ENCODE measurements at regions not wholly inside any gene's neighbourhood (a gene's known extent, or its start where the extent isn't known, plus 50 kb on each side); places are given as distances from the start of the nearest gene placed in this dataset.

- H3K27ac ChIP-seq (ENCODE audit: low read depth, low read length, severe bottlenecking): no peak overlapping the region
- no peaks in the 10 kb centered on the region for H3K36me3 ChIP-seq (ENCODE audit: control insufficient read depth, insufficient read depth, low read length)
- no peak overlapping the region for H3K4me3 ChIP-seq (ENCODE audit: extremely low read depth, insufficient read depth, low read length, poor library complexity, severe bottlenecking)
- WGBS, 2 experiments (ENCODE audit: insufficient coverage in 2 of 2): 70 to 93% methylated on average over 3 to 5 of the region's 5 CpGs
- H3K4me1 ChIP-seq (ENCODE audit: control insufficient read depth, insufficient read depth, low read length, poor library complexity, severe bottlenecking): no peaks in the 10 kb centered on the region
- H3K9me3 ChIP-seq (ENCODE audit: control insufficient read depth, low read length): no peaks in the 10 kb centered on the region
Observed at GRCh38 chr13:112124141-112124540, 57.2 kb downstream of the SOX1 start.

- Histone ChIP-seq H3K9me3 (ENCODE audit: control insufficient read depth, low read length) (no peaks in the 10 kb centered on the region), H3K36me3 (ENCODE audit: control insufficient read depth, insufficient read depth, low read length) (no peaks in the 10 kb centered on the region), H3K4me1 (ENCODE audit: control insufficient read depth, insufficient read depth, low read length, poor library complexity, severe bottlenecking) (no peaks in the 10 kb centered on the region), H3K27ac (ENCODE audit: low read depth, low read length, severe bottlenecking) (no peak overlapping the region), H3K4me3 (ENCODE audit: extremely low read depth, insufficient read depth, low read length, poor library complexity, severe bottlenecking) (no peak overlapping the region)
- WGBS, 2 experiments (ENCODE audit: insufficient coverage in 2 of 2): 84 to 86% methylated on average over 9 to 15 of the region's 15 CpGs
Observed at GRCh38 chr13:112127564-112128330, 60.8 kb downstream of the SOX1 start.

- H3K4me3 ChIP-seq (ENCODE audit: extremely low read depth, insufficient read depth, low read length, poor library complexity, severe bottlenecking): no peak overlapping the region
- WGBS, 2 experiments (ENCODE audit: insufficient coverage in 2 of 2): 86 to 90% methylated on average over 6 to 8 of the region's 8 CpGs
- H3K4me1 ChIP-seq (ENCODE audit: control insufficient read depth, insufficient read depth, low read length, poor library complexity, severe bottlenecking): no peaks in the 10 kb centered on the region
Observed at GRCh38 chr13:112128331-112128610, 61.3 kb downstream of the SOX1 start.

DNA sequence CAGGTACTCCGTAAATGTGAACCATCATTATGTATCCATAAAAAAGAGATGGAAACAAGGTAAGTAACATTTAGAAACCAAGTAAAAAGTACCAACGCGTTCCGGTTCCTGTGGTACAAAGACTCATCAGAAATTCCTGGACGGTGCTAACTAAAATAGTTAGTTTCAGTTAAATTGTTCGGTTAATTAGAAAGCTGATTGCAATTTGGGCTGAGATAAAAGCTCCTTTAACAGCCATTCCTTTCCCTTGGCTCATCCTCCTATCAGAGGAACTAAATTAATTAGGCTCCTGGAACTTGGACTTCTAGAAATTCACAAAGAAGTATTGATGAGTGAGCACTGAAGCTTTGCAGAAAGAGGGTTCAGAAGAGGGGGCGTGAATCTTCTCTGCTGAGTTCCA is 63.5 kb downstream of the SOX1 start:
- Histone ChIP-seq H3K27ac (ENCODE audit: low read depth, low read length, severe bottlenecking) (no peak overlapping the region), H3K9me3 (ENCODE audit: control insufficient read depth, low read length) (no peaks in the 10 kb centered on the region), H3K4me3 (ENCODE audit: extremely low read depth, insufficient read depth, low read length, poor library complexity, severe bottlenecking) (no peak overlapping the region), H3K36me3 (ENCODE audit: control insufficient read depth, insufficient read depth, low read length) (no peaks in the 10 kb centered on the region), H3K4me1 (ENCODE audit: control insufficient read depth, insufficient read depth, low read length, poor library complexity, severe bottlenecking) (no peaks in the 10 kb centered on the region)
- WGBS, 2 experiments (ENCODE audit: insufficient coverage in 2 of 2): 94 to 98% methylated on average over 5 to 6 of the region's 7 CpGs

More at GRCh38 chr13:112128331-112128610, 61.3 kb downstream of the SOX1 start:
- H3K27ac ChIP-seq (ENCODE audit: low read depth, low read length, severe bottlenecking): no peak overlapping the region
- H3K36me3 ChIP-seq (ENCODE audit: control insufficient read depth, insufficient read depth, low read length): no peaks in the 10 kb centered on the region
- H3K9me3 ChIP-seq (ENCODE audit: control insufficient read depth, low read length): no peaks in the 10 kb centered on the region

- Histone ChIP-seq H3K9me3 (ENCODE audit: control insufficient read depth, low read length) (no peaks in the 10 kb centered on the region), H3K27ac (ENCODE audit: low read depth, low read length, severe bottlenecking) (no peak overlapping the region), H3K36me3 (ENCODE audit: control insufficient read depth, insufficient read depth, low read length) (no peaks in the 10 kb centered on the region), H3K4me3 (ENCODE audit: extremely low read depth, insufficient read depth, low read length, poor library complexity, severe bottlenecking) (no peak overlapping the region), H3K4me1 (ENCODE audit: control insufficient read depth, insufficient read depth, low read length, poor library complexity, severe bottlenecking) (no peaks in the 10 kb centered on the region)
- 90 to 91% methylated on average over 25 of the region's 25 CpGs for WGBS, 2 experiments (ENCODE audit: insufficient coverage in 2 of 2)
Observed at GRCh38 chr13:112131081-112131712, 64.2 kb downstream of the SOX1 start.

GRCh38 chr13:112131713-112132113 is 64.8 kb downstream of the SOX1 start:
- H3K36me3 ChIP-seq (ENCODE audit: control insufficient read depth, insufficient read depth, low read length): no peaks in the 10 kb centered on the region
- no peak overlapping the region for H3K27ac ChIP-seq (ENCODE audit: low read depth, low read length, severe bottlenecking)
- no peaks in the 10 kb centered on the region for H3K9me3 ChIP-seq (ENCODE audit: control insufficient read depth, low read length)
- H3K4me3 ChIP-seq (ENCODE audit: extremely low read depth, insufficient read depth, low read length, poor library complexity, severe bottlenecking): no peak overlapping the region
- WGBS, 2 experiments (ENCODE audit: insufficient coverage in 2 of 2): 89 to 93% methylated on average over 3 to 9 of the region's 11 CpGs
- H3K4me1 ChIP-seq (ENCODE audit: control insufficient read depth, insufficient read depth, low read length, poor library complexity, severe bottlenecking): no peaks in the 10 kb centered on the region

GRCh38 chr13:112132142-112132541 is 65.2 kb downstream of the SOX1 start:
- Histone ChIP-seq H3K27ac (ENCODE audit: low read depth, low read length, severe bottlenecking) (no peak overlapping the region), H3K4me1 (ENCODE audit: control insufficient read depth, insufficient read depth, low read length, poor library complexity, severe bottlenecking) (no peaks in the 10 kb centered on the region), H3K4me3 (ENCODE audit: extremely low read depth, insufficient read depth, low read length, poor library complexity, severe bottlenecking) (no peak overlapping the region), H3K9me3 (ENCODE audit: control insufficient read depth, low read length) (no peaks in the 10 kb centered on the region), H3K36me3 (ENCODE audit: control insufficient read depth, insufficient read depth, low read length) (no peaks in the 10 kb centered on the region)
- WGBS, 2 experiments (ENCODE audit: insufficient coverage in 2 of 2): 93 to 95% methylated on average over 10 to 16 of the region's 17 CpGs

GRCh38 chr13:112132619-112133018 is 65.7 kb downstream of the SOX1 start:
- Histone ChIP-seq H3K9me3 (ENCODE audit: control insufficient read depth, low read length) (no peaks in the 10 kb centered on the region), H3K27ac (ENCODE audit: low read depth, low read length, severe bottlenecking) (no peak overlapping the region)

DNA sequence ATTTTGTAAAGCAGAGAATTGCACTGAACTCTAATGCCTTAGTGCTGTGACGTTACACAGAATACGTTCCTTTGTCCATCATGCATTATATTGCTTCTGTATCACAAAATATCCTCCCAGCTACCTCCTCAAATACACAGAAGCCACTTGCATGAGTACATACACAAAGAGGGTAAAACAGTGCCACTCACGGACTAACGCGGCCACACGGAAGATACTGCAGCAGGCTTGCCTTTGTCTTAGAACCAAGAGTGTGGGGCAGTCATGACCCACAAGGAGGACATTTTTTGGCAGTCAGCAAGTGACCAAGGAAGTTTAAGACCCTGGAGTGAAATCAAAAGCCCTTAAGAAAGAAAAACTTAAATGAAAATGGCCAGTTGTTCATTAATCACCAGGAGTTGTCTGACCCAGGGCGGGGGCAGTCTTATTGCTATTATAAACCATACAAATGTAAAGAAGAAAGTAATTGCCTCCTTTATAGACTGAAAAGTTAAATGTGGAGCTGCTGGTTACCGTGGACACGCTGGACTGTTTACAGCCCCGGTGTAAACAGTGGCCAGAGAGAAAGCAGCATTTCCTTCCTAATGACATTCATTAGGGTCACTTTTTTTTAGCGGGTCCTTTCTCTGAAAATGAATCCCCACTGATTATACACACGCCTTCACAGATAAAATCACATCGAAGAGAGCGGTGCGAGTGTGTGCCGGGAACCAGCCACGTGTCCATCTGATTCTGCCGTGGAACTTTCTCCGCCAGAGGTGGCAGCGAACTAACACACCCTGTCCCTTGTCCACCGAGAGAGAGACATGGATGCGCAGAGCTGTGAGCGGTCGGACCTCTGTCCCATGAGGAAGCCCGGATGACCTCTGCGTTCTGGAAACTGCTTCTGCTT is 66.8 kb downstream of the SOX1 start:
- H3K36me3 ChIP-seq (ENCODE audit: control insufficient read depth, insufficient read depth, low read length): no peaks in the 10 kb centered on the region
- H3K27ac ChIP-seq (ENCODE audit: low read depth, low read length, severe bottlenecking): peak overlapping the region; percentile 43
- no peaks in the 10 kb centered on the region for H3K4me1 ChIP-seq (ENCODE audit: control insufficient read depth, insufficient read depth, low read length, poor library complexity, severe bottlenecking)

More at GRCh38 chr13:112132619-112133018, 65.7 kb downstream of the SOX1 start:
- WGBS, 2 experiments (ENCODE audit: insufficient coverage in 2 of 2): 79 to 86% methylated on average over 9 of the region's 9 CpGs
- Histone ChIP-seq H3K4me3 (ENCODE audit: extremely low read depth, insufficient read depth, low read length, poor library complexity, severe bottlenecking) (no peak overlapping the region), H3K36me3 (ENCODE audit: control insufficient read depth, insufficient read depth, low read length) (no peaks in the 10 kb centered on the region), H3K4me1 (ENCODE audit: control insufficient read depth, insufficient read depth, low read length, poor library complexity, severe bottlenecking) (no peaks in the 10 kb centered on the region)

GRCh38 chr13:112134391-112135075 is 67.6 kb downstream of the SOX1 start:
- Histone ChIP-seq H3K4me3 (ENCODE audit: extremely low read depth, insufficient read depth, low read length, poor library complexity, severe bottlenecking) (no peak overlapping the region), H3K4me1 (ENCODE audit: control insufficient read depth, insufficient read depth, low read length, poor library complexity, severe bottlenecking) (no peaks in the 10 kb centered on the region), H3K36me3 (ENCODE audit: control insufficient read depth, insufficient read depth, low read length) (no peaks in the 10 kb centered on the region), H3K27ac (ENCODE audit: low read depth, low read length, severe bottlenecking) (no peak overlapping the region), H3K9me3 (ENCODE audit: control insufficient read depth, low read length) (no peaks in the 10 kb centered on the region)
- 92 to 96% methylated on average over 7 to 12 of the region's 17 CpGs for WGBS, 2 experiments (ENCODE audit: insufficient coverage in 2 of 2)

More for the DNA sequence above, 66.8 kb downstream of the SOX1 start:
- WGBS, 2 experiments (ENCODE audit: insufficient coverage in 2 of 2): 89 to 91% methylated on average over 25 of the region's 26 CpGs
- Histone ChIP-seq H3K4me3 (ENCODE audit: extremely low read depth, insufficient read depth, low read length, poor library complexity, severe bottlenecking) (no peak overlapping the region), H3K9me3 (ENCODE audit: control insufficient read depth, low read length) (no peaks in the 10 kb centered on the region)

All from mesodermal cell (in vitro differentiated cells).